BLaER1 (cell line): ENCODE measurements at regions not wholly inside any gene's neighbourhood (a gene's known extent, or its start where the extent isn't known, plus 50 kb on each side); places are given as distances from the start of the nearest gene placed in this dataset.
"Not testable (repeated sequence)": the region's sequence is repeated elsewhere in the genome, so short reads cannot be mapped to it uniquely, and the experiment has no call there.

Experiments used
- H3K27ac ChIP-seq: shearing (Covaris generic); formaldehyde crosslinking; 2 replicates; pipeline ENCODE4 v1.8.1; 2022
- H3K27me3 ChIP-seq: shearing (Covaris generic); formaldehyde crosslinking; 2 replicates; pipeline ENCODE4 v1.8.1; 2022
- H3K36me3 ChIP-seq: shearing (Covaris generic); formaldehyde crosslinking; 2 replicates; pipeline ENCODE4 v1.8.1; 2022
- H3K4me1 ChIP-seq: shearing (Covaris generic); formaldehyde crosslinking; 2 replicates; pipeline ENCODE4 v1.8.1; 2022
- H3K4me2 ChIP-seq: shearing (Covaris generic); formaldehyde crosslinking; 2 replicates; pipeline ENCODE4 v1.8.1; 2022
- H3K4me3 ChIP-seq: shearing (Covaris generic); formaldehyde crosslinking; 2 replicates; pipeline ENCODE4 v1.8.1; 2022
- H3K9ac ChIP-seq: shearing (Covaris generic); formaldehyde crosslinking; 2 replicates; pipeline ENCODE4 v1.8.1; 2022
- H3K9me3 ChIP-seq: shearing (Covaris generic); formaldehyde crosslinking; 2 replicates; pipeline ENCODE4 v1.8.1; 2022
- H4K20me1 ChIP-seq: shearing (Covaris generic); formaldehyde crosslinking; 2 replicates; pipeline ENCODE4 v1.8.1; 2022
- Cebpa-rat ChIP-seq: shearing (Covaris generic); IDR thresholded peaks from 2 replicates; pipeline ENCODE4 v1.8.1; 2022

DNA sequence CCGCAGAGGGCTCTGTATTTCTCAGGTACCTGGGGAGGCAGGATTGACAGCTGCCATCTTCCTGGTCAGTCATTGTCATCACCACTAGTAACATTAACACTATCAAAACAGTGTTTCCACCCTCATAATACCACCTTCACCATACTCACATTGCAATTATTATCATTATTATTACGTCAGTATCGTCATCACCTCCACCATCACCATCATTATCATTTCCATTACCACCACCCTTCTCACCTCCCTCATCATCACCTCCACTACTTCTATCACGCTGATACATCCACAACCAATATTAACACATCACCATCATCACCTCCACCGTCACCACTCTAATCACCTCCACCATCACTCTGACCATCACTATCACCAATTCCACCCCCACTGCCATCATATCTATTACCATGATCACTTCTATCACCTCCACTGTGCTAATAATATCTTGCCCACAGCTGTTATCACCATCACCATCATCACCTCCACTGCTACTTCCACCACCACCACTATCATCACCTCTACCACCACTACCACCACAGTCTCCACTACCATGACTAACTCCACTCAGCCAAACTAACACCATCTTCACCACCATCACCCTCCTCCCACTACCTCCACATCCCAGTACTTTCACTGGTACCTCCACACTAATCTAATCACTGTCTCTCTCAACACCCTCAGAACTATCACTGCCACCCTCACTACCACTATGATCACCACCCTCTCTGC lies 196.4 kb downstream of the RPS24 start:
- H3K4me2 ChIP-seq, result no peak overlapping the region
- no peak overlapping the region for H3K27ac ChIP-seq
- no peaks in the 10 kb centered on the region for H3K36me3 ChIP-seq
- TF ChIP-seq Cebpa-rat, result no peak
- no peak overlapping the region for H3K4me3 ChIP-seq
- H3K9me3 ChIP-seq, result no peaks in the 10 kb centered on the region
- no peaks in the 10 kb centered on the region for H3K27me3 ChIP-seq
- H3K9ac ChIP-seq, result no peak overlapping the region
- no peaks in the 10 kb centered on the region for H4K20me1 ChIP-seq
- H3K4me1 ChIP-seq, result no peaks in the 10 kb centered on the region

DNA sequence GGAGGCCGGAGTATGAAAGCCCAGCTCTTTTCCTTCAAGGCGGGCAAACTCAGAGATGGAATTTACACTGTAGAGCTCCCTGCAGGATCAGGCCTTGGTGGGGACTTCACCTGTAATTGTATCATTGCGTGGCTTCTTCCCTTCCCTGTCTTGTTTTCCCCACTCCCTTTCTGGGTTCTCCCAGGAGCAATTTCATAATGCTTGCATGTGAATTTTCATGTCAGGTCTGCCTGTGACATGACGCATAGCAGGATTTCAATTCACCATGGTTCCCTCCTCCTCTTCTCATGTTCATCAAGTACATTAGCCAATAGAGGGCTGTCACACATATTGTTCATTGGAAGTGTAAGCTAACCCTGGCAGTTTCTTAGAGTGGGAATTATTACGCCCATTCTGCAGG lies 197.7 kb downstream of the RPS24 start:
- Histone ChIP-seq H3K4me3 (no peak overlapping the region), H3K36me3 (no peaks in the 10 kb centered on the region), H3K4me1 (no peaks in the 10 kb centered on the region), H3K27ac (no peak overlapping the region), H4K20me1 (no peaks in the 10 kb centered on the region), H3K4me2 (no peak overlapping the region), H3K27me3 (no peaks in the 10 kb centered on the region), H3K9ac (no peak overlapping the region), H3K9me3 (no peaks in the 10 kb centered on the region)
- TF ChIP-seq Cebpa-rat, result no peak

DNA sequence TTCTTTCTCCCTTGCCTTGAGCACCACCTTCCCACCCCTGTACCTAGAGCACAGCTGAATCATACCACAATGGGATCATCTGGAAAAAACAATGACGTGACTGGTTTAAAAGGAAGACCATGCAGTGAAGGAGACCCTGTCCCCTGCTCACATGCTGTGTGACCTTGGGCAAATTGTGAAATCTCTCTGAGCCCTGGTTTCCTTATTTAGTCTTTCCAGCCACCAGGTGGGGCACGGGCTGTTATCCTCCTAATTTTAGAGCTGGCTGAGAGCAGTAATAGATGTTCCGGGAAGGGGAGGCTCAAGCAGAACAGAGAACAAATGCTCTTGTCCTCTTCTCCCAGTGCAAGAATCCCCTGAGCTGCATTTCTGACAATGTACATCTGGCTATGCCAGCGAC lies 198.3 kb downstream of the RPS24 start:
- no peak overlapping the region for H3K4me2 ChIP-seq
- no peaks in the 10 kb centered on the region for H3K4me1 ChIP-seq
- no peak overlapping the region for H3K9ac ChIP-seq
- H3K36me3 ChIP-seq, result no peaks in the 10 kb centered on the region
- no peak overlapping the region for H3K27ac ChIP-seq
- H3K4me3 ChIP-seq, result no peak overlapping the region
- H3K9me3 ChIP-seq, result no peaks in the 10 kb centered on the region
- no peak for TF ChIP-seq Cebpa-rat
- H4K20me1 ChIP-seq, result no peaks in the 10 kb centered on the region
- H3K27me3 ChIP-seq, result no peaks in the 10 kb centered on the region

DNA sequence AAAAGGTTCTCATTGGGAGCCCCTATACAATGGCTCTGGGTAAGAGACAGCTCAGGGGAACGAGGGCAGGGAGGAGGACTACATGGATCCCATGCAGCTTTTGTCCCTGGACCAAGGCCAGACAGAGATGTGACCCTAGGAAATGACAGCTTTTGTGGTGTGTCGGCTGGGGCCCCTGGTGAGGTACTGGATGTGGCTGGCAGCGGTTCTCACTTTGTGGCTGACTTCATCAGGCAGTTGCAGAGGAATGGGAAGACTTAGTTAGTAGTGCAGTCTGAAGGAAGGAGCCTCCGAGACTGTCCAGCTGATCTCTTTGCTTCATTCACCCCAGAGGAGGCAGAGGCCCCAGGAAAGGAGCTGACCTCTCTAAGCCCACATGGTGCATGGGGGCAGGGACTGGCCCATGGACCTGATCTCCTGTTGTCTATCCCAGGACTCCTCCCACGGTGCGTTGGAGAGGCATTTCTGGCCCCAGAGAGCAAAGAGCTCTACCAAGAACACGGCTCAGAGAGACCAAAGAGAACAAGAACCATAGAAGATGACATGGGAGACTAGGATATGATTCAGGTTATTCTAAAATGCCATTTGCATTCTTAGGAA lies 202.9 kb downstream of the RPS24 start:
- no peaks in the 10 kb centered on the region for H3K27me3 ChIP-seq
- H3K36me3 ChIP-seq, result no peaks in the 10 kb centered on the region
- no peak overlapping the region for H3K9ac ChIP-seq
- H3K4me3 ChIP-seq, result no peak overlapping the region
- no peak overlapping the region for H3K27ac ChIP-seq
- no peaks in the 10 kb centered on the region for H4K20me1 ChIP-seq
- no peak overlapping the region for H3K4me2 ChIP-seq
- no peaks in the 10 kb centered on the region for H3K4me1 ChIP-seq
- TF ChIP-seq Cebpa-rat, result no peak
- H3K9me3 ChIP-seq, result no peaks in the 10 kb centered on the region

DNA sequence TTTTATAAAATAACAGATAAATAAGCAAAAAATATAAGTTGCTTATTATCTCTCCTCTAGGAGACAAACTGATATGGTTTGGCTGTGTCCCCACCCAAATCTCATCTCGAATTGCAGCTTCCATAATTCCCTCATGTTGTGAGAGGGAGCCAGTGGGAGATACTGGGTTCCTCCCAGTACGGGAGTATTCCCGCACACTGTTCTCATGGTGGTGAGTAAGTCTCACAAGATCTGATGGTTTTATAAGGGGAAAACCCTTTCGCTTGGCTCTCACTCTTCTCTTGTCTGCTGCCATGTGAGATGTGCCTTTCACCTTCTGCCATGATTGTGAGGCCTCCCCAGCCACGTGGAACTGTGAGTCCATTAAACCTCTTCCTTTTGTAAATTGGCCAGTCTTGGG lies 204.3 kb downstream of the RPS24 start:
- H3K9ac ChIP-seq, H3K4me2 ChIP-seq, H3K4me3 ChIP-seq, H3K27me3 ChIP-seq, H3K4me1 ChIP-seq, H3K27ac ChIP-seq, H3K36me3 ChIP-seq, H4K20me1 ChIP-seq, H3K9me3 ChIP-seq: not testable (repeated sequence)

DNA sequence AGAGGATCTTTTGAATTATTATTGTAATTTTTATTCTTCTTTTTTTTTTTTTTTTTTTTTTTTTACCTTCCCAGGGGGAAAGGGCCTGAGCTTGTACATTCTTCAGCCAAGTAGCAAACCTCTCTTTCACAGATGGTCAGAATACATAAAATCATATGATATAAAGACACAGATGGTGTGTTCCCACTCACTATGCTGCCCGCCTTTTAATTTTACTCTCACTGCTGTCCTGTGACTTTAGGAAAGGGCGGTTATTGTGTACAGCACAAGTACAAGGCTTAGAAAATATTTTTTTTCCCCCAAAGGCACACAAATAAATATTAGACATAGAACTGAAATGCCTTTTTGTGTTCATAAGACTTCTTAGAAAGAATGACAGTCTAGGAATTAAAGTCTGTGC lies 213.6 kb downstream of the RPS24 start:
- no peak overlapping the region for H3K9ac ChIP-seq
- H3K27ac ChIP-seq, result no peak overlapping the region
- no peaks in the 10 kb centered on the region for H4K20me1 ChIP-seq
- H3K4me2 ChIP-seq, result peak overlapping the region; percentile 78; the same call in 1 of the 2 replicates
- H3K4me3 ChIP-seq, result no peak overlapping the region
- H3K9me3 ChIP-seq, result peaks cover 41% of the 10 kb centered on the region
- no peak for TF ChIP-seq Cebpa-rat
- H3K4me1 ChIP-seq, result peaks cover 51% of the 10 kb centered on the region
- H3K27me3 ChIP-seq, result no peaks in the 10 kb centered on the region
- 0 out of 2 replicates have a peak, but pooled peaks cover 8% of the 10 kb centered on the region for H3K36me3 ChIP-seq

DNA sequence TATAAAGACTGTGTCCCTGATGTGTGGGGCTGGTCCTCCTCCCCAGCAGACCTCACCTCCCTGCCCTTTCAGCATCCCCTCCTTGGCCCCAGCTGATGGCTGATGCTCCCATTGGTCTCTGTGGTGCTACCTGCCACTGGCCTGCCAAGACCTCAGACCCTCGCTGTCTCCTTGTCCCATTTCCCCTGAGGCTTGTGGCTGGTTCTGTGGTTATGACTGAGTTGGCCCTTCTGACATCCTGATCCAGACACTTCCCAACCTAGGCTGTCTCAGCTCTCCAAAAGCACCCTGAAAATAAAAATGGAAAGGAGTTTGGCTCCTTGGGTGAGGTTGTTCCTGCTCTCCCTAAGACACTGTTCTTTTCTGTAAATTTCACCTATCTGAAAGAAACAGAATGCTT lies 214.2 kb downstream of the RPS24 start:
- Histone ChIP-seq H3K9ac (no peak overlapping the region), H3K4me2 (peak overlapping the region; percentile 78), H3K4me1 (peaks cover 52% of the 10 kb centered on the region), H4K20me1 (no peaks in the 10 kb centered on the region), H3K27me3 (no peaks in the 10 kb centered on the region), H3K4me3 (no peak overlapping the region), H3K36me3 (0 out of 2 replicates have a peak, but pooled peaks cover 6% of the 10 kb centered on the region), H3K27ac (0 out of 2 replicates have a peak overlapping the region, but pooled peaks have one; percentile 9), H3K9me3 (peaks cover 35% of the 10 kb centered on the region)
- no peak for TF ChIP-seq Cebpa-rat

DNA sequence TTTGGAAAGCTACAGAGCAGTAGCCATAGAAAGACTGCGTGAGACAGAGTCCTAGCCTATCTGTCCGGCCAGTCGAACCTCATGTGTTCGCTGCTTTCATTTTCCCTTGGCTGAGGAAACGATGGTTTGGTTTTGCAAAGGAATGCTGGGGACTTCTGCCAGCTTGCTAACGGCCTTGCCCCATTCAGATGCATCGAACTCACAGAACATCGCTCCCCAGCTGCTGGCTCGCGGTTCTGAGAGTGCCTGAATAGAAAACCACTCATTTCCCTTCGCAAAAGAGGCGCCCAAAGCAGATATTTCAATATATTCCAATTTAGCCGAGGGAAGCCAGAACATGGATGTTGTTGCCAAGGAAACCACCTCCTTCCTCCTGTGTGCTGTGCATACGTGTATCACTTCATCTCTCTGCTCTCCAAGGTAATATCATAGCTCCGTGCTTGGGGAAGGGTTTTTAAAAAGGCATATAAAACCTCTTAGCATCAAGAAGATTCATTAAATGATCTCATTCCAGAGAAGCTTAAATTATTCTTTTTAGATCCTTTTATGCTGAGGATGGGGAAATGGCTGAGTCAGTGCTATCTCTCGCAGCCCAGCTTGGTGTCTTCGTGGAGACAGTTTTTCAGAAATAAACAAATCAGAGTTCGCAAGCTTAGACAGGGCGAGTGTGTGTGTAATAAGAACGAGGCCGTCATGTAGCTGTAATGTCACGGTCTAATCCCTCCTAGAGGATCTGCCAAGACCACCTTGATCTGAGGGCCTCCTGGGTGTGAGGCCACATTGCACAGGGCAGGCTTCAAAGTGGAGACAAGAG lies 215.2 kb downstream of the RPS24 start:
- H3K9ac ChIP-seq, result peak overlapping the region; percentile 37; the same call in 1 of the 2 replicates
- TF ChIP-seq Cebpa-rat, result no peak

DNA sequence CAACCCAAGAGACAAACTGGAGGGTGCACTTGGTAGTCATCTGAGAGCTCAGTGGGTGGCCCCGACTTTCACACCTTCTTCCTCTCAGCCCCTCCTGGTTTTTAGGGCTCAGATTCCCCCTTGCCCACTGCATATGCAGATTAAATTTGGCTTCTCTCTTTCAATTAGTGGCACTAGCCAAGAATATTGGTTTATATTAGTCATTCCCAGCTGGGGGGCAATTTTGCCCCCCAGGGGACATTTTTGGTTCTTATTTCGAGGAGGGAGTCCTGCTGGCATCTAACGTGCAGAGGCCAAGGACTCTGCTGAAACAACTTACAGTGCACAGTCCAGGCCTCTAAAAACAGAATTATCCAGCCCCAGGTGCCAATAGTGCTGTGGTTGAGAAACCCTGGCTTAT lies 216.0 kb downstream of the RPS24 start:
- no peaks in the 10 kb centered on the region for H3K27me3 ChIP-seq
- peaks cover 52% of the 10 kb centered on the region for H3K4me1 ChIP-seq
- H3K36me3 ChIP-seq, result no peaks in the 10 kb centered on the region
- H4K20me1 ChIP-seq, result no peaks in the 10 kb centered on the region
- peak overlapping the region; percentile 37; the same call in 1 of the 2 replicates for H3K9ac ChIP-seq
- peak overlapping the region; percentile 77 for H3K27ac ChIP-seq
- no peak for TF ChIP-seq Cebpa-rat
- peak overlapping the region; percentile 78 for H3K4me2 ChIP-seq
- peaks cover 17% of the 10 kb centered on the region for H3K9me3 ChIP-seq
- no peak overlapping the region for H3K4me3 ChIP-seq

More for the DNA sequence above, 215.2 kb downstream of the RPS24 start:
- Histone ChIP-seq H3K4me2 (peak overlapping the region; percentile 78), H3K27ac (peak overlapping the region; percentile 77), H3K27me3 (no peaks in the 10 kb centered on the region), H3K4me1 (peaks cover 52% of the 10 kb centered on the region), H3K9me3 (peaks cover 25% of the 10 kb centered on the region), H3K36me3 (no peaks in the 10 kb centered on the region), H4K20me1 (no peaks in the 10 kb centered on the region), H3K4me3 (0 out of 2 replicates have a peak overlapping the region, but pooled peaks have one; percentile 4)
